Activated CD4-positive, CD25-positive, alpha-beta regulatory T cell treated with anti-CD3 and anti-CD28 coated beads, Interleukin-2, amount 50 U/mL, for 24 hours (primary cell): ENCODE measurements at regions not wholly inside any gene's neighbourhood (a gene's known extent, or its start where the extent isn't known, plus 50 kb on each side); places are given as distances from the start of the nearest gene placed in this dataset.
"Not testable (repeated sequence)": the region's sequence is repeated elsewhere in the genome, so short reads cannot be mapped to it uniquely, and the experiment has no call there.

Experiments used
- ATAC-seq, 2 donors: fragments of 150-1000 bp; cut with Tn5 transposase; one replicate each; pipeline ENCODE4 v1.10.0; 2021; ENCODE audit warnings: mild to moderate bottlenecking in 1 of 2, moderate library complexity in 1 of 2

DNA sequence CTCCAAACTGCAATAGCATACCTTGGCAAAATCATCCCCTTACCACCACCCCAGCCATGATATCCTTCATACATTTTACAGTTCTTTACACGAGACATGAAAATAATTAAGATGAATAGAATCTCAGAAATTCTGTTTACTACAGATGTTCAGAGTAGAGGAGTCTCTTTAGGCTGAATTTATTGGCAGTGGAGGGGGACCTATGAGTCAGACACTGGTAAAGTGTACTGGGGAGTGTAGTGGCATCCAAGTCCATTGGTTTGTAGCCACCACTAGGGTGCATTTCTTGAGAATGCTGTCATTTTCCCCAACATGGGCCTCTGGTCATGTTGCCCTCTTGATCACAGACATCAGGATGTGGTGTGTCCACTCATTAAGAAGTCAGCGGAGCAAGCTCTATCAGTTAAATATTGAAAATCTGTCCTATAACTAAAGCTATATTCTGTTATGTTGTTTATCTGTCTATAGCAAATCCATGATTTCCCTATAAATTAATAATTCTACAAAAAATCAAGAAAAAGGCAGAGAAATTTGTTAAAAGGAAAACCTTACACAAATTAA lies 672.2 kb downstream of the PRIM2 start:
- ATAC-seq: not testable (repeated sequence)

DNA sequence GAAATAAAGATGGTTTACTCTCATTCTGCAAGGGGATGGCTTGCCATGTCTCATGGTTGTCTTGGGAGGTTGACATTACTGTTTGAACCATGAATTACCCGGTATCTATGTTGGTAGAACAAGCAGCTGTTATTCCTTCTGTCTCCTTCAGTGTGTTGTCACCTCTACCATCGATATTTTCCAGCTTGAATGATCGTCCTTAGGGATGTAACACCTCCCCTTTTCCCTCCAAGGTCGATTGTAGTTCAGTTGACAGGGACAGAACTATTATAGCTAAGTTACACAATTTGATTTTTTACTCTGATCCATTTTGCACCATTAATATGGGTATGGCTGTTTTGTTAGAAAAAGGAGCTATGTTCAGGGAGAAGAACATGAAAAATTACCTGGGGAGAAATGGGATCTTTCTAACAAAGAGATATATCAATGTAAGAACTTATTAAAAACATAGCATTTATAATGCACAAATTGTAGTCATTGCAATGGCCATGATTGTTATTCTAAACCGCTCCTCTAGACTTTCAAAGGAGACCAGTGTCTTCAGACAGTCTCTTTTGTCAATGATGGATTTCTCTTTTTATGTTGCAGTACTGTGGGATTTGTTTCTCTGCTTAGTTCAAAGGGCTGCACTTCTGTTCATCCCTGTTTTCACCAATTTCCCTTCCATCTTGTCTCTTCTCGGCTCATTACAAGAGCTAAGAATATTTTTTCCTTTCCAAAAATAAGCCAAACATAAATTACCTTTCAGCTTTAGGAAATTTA lies 681.6 kb downstream of the PRIM2 start:
- not testable (repeated sequence) for ATAC-seq

DNA sequence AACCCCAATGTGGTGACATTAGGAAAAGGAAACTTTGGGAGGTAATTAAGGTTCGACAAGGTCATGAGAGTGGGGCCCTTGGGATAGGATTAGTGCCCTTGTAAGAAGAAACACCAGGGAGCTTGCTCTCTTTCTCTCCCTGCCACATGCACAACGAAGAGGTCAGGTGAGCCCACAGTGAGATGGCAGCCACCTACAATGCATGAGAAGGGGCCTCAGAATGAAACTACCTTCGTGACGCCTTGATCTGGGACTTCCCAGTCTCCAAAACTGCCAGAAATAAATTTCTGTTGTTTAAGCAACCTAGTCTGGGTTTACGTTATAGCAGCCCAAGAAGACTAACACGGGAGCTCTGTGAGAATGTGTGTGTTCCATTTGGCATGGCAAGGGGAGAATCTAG lies 682.8 kb downstream of the PRIM2 start:
- ATAC-seq: not testable (repeated sequence)

DNA sequence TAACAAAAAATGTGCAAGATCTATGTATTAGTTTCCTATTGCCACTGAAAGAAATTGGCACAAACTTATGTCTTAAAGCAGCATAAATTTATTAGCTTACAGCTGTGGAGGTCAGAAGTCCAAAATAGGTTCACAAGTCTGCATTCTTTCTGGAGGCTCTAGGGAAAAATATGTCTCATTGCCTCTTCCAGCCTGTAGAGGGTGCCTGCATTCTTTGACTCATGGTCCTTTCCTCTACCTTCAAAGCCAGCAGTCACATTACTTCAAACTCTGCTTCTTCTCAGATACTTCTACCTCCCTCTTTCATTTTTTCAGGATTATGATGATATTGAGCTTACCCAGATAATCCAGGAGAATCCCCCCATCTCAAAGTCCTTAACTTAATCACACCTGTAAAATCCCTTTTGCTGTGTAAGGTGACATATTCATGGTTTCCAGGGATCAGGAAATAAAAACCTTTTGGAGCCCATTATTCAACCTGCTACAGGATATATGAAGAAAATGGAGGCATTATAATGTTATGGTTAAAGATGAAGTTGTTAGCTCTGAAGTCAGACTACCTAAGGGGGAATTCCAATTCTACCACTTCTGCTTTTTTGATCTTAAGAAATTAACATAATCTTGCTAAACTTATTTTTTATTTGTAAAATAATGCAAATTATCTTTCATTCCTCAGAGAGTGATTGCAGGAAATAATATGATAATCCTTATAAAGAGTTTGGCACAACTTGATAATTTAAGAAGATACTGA lies 686.2 kb downstream of the PRIM2 start:
- ATAC-seq: not testable (repeated sequence)

DNA sequence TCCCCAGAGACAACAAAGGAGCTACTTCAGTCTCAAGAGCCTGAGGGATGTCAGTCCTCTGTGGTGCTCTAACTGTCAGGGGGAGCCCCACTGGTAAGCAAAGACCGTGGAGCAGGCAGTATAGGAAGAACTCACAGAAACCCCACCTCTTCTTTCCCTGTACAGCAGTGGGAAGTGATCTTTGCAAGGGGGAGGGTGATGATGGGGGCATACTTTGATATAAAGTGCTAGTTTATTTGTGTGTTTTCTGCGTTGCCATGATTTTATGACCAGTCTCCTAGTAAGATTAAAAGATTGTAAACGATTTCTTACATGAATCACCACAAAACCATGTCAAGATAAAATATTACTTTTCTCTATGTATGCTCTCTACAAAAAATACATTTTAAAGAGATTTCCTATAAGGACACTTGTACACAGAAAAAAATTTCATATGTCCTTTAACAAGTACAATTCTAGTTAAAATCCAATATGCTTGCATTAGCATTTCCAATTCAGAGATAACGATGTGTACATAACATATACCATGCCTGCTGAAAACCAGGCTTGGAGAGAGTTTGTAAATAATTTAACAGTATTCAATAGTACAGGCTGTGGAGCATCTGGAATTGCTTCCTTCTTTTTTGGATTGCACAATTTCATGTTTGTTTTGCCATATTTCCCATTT lies 690.0 kb downstream of the PRIM2 start:
- not testable (repeated sequence) for ATAC-seq

- ATAC-seq: not testable (repeated sequence)
Observed at GRCh38 chr6:58008001-58008335, 690.5 kb downstream of the PRIM2 start.

- not testable (repeated sequence) for ATAC-seq
Observed at GRCh38 chr6:58011954-58012600, 694.6 kb downstream of the PRIM2 start.

- not testable (repeated sequence) for ATAC-seq
Observed at GRCh38 chr6:58016614-58017013, 699.2 kb downstream of the PRIM2 start.

DNA sequence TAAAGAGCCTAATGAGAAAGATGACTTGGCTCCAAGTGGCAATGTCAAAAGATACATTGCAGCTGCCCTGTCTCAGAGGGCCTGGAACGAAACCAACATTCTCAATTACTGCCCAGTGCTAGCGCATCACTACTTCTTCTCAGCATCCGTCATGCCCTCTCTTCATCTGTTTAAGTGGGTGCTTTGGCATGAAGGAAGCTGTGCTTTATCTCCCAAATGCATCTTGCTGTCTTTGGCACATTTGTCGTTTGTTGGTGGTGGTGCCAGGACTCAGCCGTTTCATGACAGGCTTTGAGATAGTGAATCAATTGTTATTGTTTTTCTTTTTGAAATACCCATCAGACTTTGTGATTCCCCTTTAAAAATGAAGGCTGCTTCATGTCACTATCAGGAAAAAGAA lies 710.8 kb downstream of the PRIM2 start:
- not testable (repeated sequence) for ATAC-seq

GRCh38 chr6:58038213-58038612 lies 720.8 kb downstream of the PRIM2 start:
- ATAC-seq: not testable (repeated sequence)

DNA sequence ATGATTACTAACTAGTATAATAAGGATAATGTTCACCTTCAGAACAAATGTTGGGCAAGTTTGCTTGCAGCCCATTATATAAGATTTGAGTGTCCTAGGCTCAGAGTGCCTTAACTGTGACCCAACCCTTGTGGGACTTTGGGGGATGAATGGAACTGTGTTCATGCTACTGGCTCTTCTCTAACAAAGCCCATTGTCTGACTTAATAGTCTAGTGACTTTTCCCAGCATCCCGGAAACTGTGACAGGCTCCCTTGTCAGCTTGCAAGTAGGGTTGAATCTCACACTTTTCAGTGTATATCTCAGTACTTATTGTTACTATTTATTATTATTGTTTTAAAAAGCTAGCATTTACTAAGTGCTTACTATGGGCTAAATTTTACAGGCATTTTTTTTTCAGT lies 729.2 kb downstream of the PRIM2 start:
- ATAC-seq: not testable (repeated sequence)

DNA sequence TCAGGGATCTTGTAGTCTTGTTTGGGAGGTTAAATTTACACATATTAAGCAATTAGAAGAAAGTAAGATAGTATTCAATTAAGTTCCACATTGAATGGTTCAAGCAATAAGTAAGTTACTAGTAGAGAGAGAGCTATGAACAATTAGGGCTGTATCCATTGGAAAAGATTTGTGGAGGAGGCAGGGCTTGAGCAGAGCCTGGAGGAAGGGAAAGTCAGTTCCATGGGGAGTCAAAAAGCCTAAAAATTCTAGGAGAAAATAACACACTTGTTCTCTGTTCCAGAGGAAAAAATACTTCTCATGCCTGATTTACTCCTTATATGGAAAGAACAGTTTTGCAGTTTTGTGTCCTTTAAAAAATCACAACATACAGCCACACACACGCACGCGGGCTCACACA lies 730.0 kb downstream of the PRIM2 start:
- ATAC-seq: not testable (repeated sequence)

- ATAC-seq: not testable (repeated sequence)
Observed at GRCh38 chr6:58047865-58048264, 730.4 kb downstream of the PRIM2 start.

DNA sequence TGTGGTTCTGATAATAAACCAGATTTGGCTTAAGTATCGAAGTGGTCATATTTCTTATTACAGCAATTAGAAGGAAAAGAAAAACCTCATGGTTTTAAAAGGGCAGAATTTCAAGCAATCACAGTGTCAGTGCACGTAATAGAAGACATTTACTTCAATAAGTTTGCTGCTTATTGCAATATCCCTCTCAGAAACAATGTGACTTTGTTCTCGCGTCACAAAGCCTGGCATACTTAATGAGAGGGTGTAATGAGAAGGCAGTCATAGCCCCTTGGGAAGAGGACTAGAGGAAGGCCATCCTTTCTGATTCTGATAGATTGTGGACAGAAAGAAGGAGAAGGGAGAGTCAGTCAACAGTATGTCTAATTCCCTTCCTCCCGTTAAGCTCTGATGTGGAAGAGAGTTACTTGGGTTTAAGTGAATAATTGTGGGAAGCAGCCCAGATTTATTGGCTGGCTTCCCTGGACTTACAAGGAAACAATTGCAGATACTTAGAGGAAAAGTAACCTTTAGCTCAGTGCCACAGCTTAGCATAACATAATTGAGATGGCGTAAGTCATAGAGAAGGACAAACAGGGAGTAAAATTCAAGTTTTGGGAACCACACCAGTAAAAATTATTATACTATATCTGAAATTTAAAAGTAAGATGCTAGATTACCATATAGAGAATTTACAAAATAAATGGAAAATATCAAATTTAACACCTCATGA lies 738.2 kb downstream of the PRIM2 start:
- ATAC-seq: not testable (repeated sequence)

- ATAC-seq: not testable (repeated sequence)
Observed at GRCh38 chr6:58059701-58060100, 742.3 kb downstream of the PRIM2 start.

DNA sequence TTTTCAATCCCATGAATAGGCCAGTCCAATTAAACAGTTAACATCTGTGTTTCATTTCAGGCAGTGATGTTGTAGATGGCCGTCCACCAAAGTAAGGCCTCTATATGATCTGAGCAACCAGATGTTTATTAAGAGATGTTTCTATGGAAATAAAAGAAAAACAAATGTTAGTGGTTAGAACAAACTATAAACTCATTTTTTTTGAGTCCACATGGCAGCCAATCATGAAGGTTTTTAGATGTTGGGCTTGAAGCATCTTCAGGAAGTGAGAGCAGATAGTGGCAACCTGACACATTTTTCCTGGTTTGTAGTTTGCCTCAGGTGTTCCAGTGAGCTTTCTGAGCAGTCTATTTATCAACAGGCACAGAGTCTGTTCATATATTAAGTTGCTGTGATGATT lies 746.1 kb downstream of the PRIM2 start:
- not testable (repeated sequence) for ATAC-seq

- ATAC-seq: not testable (repeated sequence)
Observed at GRCh38 chr6:58067867-58068548, 750.6 kb downstream of the PRIM2 start.

- no peak for ATAC-seq
Observed at GRCh38 chr6:58073263-58073662, 755.8 kb downstream of the PRIM2 start.

- not testable (repeated sequence) for ATAC-seq
Observed at GRCh38 chr6:58090067-58090466, 772.6 kb downstream of the PRIM2 start.

DNA sequence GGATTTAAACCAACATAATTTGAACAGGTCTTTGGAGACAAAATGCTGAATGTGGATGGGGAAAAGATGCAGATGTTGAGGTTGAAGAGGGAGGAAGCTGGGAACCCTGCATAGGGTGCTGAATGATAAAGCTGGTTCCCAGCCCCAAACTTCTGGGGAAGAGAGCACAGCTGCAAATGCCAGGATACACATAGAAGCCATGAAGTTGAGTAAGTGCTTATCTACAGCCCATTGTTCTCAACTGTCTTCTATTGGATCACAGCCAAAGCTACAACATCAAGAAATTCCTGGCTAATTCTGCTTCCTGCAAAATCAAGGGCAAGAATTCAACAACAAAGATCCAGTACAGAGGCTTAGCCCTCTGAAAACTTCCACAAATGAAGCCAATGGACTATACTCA lies 779.8 kb downstream of the PRIM2 start:
- not testable (repeated sequence) for ATAC-seq

GRCh38 chr6:58113960-58114359 lies 796.5 kb downstream of the PRIM2 start:
- no peak for ATAC-seq
